Activated T-helper 1 cell treated with Interleukin-2 at 50 U/mL for 16 hours (primary cell): ENCODE measurements at regions not wholly inside any gene's neighbourhood (a gene's known extent, or its start where the extent isn't known, plus 50 kb on each side); places are given as distances from the start of the nearest gene placed in this dataset.

Experiments
- DNase-seq: peaks from one replicate; pipeline ENCODE4 v3.0.0-alpha.2; 2020; ENCODE audit warnings: low read depth

GRCh38 chr5:164860896-164861295, 1355.5 kb downstream of the MAT2B start:
- DNase-seq = no peak

DNA sequence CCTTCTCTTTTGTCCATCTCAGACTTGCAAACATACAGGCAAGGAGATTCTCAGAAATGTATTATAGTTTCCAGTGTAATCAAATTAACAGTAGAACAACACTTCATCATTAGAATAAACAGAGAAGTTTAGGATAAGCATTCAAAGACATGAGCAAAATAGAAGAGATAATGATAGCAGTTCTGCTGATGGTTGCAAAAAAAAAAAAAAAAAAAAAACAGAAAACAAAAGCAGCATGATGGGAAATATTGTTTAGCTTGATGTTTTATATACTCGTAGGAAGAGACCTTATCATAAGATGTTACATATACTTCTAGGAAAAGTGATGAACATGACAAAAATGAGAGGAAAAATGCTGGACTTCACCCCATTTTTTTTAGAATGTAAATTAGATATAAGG, 1356.2 kb downstream of the MAT2B start:
- no peak for DNase-seq

DNA sequence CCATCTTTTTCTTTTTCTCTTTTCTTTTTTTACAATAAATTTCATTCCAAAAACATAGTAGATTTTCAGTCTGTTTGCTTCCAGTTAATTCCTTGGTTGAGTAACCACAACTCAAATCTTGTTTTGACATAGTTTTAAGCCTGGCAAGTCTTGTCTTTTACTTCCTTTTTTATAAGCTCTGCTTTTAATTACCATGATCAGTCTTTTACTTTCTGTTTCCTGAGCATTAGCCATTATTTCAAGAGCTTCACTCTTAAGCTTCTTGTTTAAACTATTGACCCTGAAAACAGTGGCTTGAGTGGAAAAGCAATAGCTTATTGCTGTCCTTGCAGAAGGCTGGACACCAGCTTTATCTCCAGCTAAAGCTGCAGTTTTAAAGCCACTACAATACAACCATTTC, 1363.3 kb downstream of the MAT2B start:
- DNase-seq = no peak

DNA sequence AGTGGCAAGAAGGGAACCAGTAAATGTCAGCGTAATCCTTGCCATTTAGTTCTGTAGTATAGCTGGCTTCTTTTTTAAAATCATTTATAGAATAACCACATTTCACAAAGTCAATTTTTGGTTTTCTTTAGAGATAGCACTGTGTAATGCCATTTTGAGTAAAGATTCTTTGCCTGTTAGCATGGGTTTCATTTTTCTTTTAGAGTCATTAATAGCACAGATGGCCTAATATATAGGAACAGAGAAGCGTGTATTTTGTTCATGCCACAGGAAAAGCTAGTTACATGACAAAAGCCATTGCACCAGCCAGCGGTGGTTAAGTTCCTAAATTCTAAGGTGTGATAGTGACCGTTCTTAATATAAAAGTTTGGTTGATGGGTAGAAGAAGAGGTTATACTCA, 1363.9 kb downstream of the MAT2B start:
- DNase-seq = no peak

DNA sequence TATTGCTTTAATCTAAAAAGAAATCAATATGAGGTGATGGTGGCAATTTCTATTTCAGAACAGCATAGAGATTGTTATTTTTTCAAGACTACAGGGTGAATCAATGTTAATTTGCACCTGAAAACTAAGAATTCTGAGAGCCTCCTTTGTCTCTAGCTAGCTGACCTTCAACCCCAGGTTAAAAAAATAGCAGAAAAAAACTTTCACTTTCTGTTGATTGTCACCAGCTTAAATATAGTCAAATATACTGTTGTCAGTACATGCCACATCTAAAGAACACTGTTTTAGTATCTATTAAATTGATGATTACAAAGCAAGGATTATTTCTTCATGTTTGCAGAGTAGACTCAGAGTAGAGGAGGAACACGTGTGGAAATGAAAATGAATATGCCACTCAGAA, 1371.4 kb downstream of the MAT2B start:
- no peak for DNase-seq

GRCh38 chr5:164881442-164881841, 1376.0 kb downstream of the MAT2B start:
- DNase-seq = no peak

- no peak for DNase-seq
These were observed 1379.8 kb downstream of the MAT2B start for GRCh38 chr5:164885179-164885578.

DNA sequence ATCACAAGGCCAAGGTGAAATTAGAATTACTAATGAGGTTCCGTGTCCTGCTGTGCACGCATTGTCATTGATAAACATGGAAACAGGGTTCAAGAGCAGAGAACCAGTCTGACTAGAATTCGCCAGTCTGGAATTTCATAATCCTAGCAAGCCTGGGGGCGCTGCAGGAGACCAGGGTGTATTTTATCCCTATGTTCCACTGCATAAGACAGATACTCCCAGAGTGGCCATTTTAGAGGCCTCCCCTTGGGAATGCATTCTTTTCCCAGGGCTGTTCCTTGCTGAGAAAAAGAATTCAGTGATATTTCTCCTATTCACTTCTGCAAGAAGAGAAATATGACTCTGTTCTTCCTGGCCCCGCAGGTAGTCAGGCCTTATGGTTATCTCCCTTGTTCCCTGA, 1387.7 kb downstream of the MAT2B start:
- DNase-seq = no peak

- DNase-seq = no peak
These were observed 1393.3 kb downstream of the MAT2B start for GRCh38 chr5:164898705-164899104.

DNA sequence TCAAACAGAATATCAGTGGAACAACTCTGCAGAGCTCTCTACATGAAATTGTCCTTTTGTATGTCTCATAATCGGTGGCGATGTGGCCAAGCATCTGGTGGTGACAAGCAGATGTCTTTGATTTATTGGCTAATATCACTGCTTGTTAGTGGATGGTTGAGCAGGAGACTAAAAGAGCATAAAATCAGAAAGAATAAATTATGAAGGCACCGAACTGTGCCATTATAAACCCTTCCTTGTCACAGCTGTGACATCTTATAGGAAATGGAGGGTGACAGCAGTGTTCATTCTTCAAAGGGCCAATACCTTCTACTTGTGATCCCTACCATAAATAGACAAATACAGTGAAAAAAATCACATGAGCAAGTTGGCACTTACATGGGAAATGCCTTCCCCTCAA, 1404.3 kb downstream of the MAT2B start:
- DNase-seq = no peak

GRCh38 chr5:164921722-164922121, 1416.3 kb downstream of the MAT2B start:
- DNase-seq = no peak

DNA sequence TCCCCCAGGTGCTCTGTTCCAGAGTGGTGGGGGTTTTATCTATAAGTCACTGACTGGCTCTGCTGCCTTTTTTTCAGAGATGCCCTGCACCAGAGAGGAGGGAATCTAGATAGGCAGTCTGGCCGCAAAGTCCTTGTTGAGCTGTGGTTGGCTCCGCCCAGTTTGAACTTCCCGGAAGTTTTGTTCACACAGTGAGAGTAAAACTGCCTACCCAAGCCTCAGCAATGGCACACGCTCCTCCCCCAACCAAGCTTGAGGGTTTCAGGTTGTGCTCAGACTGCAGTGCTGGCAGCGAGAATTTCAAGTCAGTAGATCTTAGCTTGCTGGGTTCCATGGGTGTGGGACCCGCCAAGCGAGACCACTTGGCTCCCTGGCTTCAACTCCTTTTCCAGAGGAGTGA, 1428.6 kb downstream of the MAT2B start:
- DNase-seq = no peak

- no peak for DNase-seq
These were observed 1429.1 kb downstream of the MAT2B start for GRCh38 chr5:164934561-164934960.

DNA sequence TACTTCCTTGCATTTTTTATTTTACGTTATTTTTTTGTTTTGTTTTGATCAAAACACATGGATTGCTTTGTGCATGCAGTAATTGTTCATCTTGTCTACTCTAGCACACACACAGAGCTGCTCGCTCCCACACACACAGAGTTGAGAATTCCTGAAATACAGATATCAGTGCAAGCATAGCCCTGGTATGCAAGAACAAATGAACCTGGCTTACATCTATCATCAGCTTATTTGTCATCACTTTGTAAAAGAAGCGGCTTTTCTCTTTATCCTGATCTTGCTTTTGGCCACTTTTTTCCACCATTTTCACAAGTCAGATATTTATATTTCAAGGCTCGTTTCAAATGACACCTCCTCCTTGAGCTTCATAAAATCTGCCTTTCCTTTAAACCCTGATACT, 1435.7 kb downstream of the MAT2B start:
- DNase-seq = no peak

GRCh38 chr5:164950927-164951326, 1445.5 kb downstream of the MAT2B start:
- DNase-seq = no peak

DNA sequence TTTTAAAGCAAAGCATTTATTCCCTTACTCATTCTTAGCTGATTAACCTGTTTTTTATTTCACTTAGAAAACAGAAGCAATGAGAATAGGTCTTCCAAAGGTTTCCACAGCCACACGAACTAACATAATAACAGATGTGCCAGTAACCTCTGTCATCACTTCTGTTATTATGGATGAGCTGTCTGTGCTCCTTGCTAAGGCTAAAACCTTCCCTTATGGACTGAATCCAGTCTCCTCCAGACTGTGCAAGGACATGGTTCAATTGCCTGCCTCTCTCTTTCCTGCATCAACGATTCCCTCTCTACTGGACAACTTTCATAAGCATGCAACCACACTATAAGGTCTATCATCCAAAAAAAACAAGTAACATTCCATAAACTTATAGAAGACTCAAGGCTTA, 1446.2 kb downstream of the MAT2B start:
- DNase-seq = no peak

- DNase-seq = no peak
These were observed 1453.3 kb downstream of the MAT2B start for GRCh38 chr5:164958688-164959087.

GRCh38 chr5:164959761-164960160, 1454.3 kb downstream of the MAT2B start:
- no peak for DNase-seq

GRCh38 chr5:164962329-164962961, 1457.0 kb downstream of the MAT2B start:
- DNase-seq = no peak

DNA sequence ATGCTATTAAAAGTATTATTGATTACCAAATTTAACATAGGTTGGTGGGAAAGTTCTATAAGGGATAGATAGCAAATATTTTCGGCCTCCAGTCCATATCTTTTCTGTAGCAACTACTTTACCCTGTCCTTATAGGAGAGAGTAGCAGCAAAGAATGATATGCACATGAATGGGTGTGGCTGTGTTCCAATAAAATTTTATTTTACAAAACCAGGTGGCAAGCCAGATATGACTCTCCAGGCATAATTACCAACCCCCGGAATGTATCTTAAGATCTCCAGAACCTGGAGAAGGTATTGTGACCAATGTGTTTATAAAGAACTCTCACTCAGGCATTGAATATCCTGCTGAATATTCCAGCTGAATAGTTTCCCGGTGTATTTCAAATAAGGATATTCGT, 1461.2 kb downstream of the MAT2B start:
- no peak for DNase-seq

GRCh38 chr5:164967354-164967753, 1461.9 kb downstream of the MAT2B start:
- DNase-seq = no peak

DNA sequence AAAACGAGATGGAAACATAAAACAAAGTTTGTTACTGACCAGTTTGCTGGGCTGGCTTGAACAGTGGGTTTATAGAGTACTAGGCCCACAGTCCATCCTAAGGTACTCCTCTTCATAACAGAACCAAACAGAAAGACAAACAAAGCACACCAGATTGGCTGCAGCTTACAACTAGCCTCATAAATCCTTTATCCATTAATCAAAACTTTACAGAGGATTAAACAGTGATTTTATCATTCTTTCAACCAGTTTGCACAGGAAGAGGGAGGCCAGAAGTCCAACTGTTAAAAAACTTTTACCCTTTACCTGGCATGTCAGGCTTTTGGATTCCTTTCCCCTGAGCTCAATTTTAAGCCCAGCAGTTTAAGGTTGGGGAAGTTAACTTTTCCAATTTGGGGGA, 1467.6 kb downstream of the MAT2B start:
- DNase-seq = no peak

DNA sequence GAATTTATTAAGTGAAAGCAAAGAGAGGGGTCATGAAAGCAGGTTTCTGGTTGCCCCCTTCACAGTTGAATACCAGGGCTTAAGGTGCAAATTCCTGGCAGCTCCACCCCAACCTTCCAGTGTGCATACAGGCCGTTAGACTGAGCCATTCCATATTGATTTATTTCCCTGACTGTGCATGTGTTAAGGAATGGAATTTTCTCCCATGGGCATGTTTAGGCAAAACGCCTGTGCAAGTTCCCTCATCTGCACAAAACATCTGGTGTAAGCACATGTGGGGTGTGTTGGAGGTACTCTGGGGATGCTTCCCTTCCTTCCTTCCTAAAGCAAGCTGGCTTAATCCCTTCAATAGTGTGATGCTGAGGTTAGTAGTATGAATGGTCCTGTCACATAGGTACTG, 1470.6 kb downstream of the MAT2B start:
- DNase-seq = no peak

DNA sequence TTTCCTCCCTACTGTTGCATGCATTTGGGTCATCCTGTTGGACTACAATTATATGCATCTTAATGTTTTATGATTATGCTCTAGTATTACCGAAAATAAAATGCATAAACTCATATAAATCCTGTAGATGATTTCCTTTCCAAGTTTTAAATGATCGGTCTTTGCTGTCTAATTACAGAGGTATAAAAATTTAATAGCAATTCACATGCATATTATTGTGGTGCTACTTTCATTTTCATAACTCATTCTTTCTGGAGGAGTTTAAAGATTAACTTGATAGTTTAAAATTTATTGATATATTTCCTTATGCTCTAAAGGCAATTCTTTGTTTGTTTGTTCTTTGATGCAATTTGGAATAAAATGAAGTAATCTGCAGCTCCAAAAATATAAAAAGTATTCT, 1475.1 kb downstream of the MAT2B start:
- DNase-seq = no peak

- no peak for DNase-seq
These were observed 1492.7 kb downstream of the MAT2B start for GRCh38 chr5:164998142-164998541.
